Stimulated activated CD4-positive, alpha-beta T cell treated with anti-CD3 and anti-CD28 coated beads, Interleukin-1b, Interleukin-23, amount 100 ng/mL, for 4 hours (primary cell): ENCODE measurements at regions not wholly inside any gene's neighbourhood (a gene's known extent, or its start where the extent isn't known, plus 50 kb on each side); places are given as distances from the start of the nearest gene placed in this dataset.
"Not testable (repeated sequence)": the region's sequence is repeated elsewhere in the genome, so short reads cannot be mapped to it uniquely, and the experiment has no call there.

ENCODE experiments used
- DNase-seq, 2 donors: peaks; one replicate each; pipeline ENCODE4 v3.0.0-alpha.2; 2020; ENCODE audit warnings: low read depth in 2 of 2

DNA sequence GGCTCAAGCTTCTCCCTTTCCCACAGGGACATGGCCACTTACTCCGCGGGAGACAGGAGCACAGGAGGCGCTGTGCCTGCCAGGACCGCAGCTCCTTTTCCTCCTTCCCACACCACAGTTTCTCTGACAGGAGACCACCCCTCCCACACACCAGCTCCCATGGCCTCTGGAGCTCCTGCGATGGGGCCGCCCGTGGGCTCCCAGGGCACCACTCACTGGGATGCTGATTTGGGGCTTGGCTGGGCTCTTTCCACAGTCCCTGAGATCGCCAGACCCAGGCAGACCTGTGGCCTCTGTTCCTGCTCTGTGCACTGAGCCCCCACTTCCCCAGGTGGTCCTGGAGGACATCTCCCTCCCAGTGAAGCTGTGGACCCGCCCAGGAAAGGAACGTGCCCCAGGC, 226.9 kb upstream of the SHH start:
- DNase-seq, result no peak

DNA sequence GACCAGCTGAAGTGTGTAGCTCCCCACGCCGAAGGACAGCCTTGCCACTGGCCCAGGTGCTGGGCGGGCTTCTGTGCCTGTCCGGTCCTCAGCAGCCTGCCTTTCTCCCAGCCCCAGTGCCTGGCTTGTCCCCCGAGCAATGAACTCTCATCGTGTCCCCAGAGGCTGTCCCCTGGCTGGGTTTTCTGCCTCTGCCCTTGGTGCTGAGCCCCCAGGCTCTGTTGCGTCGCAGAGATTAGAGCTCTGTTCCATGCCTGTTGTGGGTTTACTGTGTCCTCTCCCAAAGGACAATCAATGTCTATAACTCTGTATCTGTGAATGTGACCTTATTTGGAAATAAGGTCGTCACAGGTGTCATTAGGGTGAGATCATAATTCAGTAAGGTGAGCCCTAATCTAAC, 226.1 kb upstream of the SHH start:
- DNase-seq, result no peak

DNA sequence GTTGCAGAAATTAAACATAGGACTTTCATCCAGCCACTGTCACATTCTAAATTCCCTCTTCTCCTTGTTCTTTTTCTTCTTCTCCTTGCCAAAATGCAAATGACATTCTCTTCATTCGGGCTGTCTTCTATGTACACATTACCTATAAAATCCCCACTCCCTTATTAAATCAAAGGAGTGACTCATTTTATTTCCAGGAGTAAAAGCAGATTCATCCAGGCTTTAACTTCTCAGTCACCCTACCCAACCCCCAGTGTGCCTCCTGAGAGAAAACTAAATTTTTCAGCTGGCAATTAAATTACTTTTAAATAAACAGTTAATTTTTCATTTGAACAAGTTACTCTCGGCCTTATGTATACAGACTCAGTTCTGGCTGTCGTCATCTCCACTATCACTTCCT, 223.9 kb upstream of the SHH start:
- no peak for DNase-seq

DNA sequence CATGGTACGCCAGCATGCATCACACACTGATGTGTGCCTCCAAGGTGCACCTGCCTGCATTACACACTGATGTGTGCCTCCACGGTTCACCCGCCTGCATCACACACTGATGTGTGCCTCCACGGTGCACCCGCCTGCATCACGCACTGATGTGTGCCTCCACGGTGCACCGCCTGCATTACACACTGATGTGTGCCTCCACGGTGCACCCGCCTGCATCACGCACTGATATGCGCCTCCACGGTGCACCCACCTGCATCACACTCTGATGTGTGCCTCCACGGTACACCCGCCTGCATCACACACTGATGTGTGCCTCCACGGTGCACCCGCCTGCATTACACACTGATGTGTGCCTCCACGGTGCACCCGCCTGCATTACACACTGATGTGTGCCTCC, 223.1 kb upstream of the SHH start:
- not testable (repeated sequence) for DNase-seq

DNA sequence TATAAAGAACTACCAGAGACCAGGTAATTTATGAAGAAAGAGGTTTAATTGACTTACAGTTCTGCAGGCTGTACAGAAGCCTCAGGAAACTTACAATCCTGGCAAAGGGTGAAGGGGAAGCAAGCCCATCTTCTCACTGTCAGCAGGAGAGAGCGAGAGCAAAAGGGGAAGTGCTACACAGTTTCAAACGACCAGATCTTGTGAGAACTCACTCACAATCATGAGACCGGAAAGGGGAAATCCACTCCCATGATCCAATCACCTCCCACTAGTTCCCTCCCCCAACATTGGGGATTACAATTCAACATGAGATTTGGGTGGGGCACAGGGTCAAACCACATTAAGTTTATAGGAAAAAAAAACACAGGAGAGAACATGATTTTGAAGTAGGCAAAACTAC, 222.1 kb upstream of the SHH start:
- no peak for DNase-seq

DNA sequence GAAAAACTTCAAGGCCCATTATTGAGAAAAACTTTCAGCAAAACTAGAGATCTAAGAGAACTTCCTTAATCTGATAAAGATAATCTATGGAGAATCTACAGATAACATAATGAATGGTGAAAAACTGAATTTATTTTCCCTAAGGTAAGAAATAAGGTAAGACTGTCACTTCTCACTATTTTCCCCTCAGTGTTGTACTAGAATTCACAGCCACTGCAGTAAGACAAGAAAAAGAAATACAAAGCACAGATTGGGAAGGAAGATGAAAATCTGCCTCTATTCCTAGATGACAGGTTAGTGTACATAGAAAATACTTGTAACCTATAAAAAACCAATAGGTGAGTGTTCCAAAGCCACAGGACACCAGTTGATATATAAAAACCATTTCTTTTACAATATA, 220.7 kb upstream of the SHH start:
- no peak for DNase-seq

DNA sequence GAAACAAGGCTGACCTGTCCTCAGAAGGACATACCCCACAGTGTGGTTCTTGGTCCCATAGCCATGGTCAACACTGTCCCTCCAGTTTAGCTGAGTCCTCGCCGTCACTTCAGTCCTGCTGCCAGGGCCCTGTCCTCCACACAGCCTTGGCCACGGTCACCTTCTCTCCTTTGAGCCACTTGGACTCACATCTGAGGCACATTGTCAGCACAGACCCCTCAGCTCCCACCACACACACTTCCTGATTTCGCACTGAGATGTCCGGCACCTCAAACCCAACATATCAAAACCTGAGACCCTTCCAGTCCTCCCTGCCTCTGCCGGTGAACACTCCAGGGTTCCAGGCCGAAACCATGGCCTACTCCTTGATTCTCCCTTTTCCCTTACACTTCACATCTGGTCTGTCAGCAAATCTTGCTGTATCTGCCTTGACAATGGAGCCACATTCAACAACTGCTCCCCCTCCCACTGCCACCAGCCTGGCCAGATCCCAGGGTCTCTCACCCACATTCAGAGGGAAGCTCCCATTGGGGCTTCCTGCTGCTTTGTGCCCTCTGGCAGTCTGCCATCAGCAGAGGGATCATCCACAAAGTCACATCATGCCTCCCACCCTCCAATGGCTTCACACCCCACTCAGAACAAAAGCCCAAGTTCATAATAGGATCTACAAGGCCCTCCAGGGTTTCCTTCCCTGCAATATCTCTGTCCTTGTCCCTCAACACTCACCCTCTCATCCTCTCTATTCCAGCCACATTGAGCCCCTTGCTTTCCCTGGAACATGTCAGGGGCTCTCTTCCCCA, 219.6 kb upstream of the SHH start:
- no peak for DNase-seq

DNA sequence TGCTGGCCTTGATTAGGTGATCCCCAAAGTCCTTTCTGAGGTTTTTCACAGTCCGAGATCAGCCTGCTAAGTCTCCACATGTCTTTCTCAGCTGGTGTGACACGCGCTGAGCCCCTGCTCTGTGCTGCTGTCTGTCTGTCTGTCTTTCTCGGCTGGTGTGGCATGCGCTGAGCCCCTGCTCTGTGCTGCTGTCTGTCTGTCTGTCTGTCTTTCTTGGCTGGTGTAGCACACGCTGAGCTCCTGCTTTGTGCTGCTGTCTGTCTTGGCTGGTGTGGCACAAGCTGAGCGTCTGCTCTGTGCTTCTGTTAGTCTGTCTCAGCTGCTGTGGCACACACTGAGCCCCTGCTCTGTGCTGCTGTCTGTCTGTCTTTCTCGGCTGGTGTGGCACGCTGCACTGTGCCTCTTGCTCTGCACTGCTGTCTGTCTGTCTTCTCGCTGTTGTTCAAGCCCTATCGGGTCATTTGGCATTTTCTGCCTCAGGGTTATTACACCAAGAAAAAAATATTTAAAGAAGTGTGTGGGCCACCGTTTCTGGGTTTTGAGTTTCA, 217.3 kb upstream of the SHH start:
- DNase-seq, result no peak

DNA sequence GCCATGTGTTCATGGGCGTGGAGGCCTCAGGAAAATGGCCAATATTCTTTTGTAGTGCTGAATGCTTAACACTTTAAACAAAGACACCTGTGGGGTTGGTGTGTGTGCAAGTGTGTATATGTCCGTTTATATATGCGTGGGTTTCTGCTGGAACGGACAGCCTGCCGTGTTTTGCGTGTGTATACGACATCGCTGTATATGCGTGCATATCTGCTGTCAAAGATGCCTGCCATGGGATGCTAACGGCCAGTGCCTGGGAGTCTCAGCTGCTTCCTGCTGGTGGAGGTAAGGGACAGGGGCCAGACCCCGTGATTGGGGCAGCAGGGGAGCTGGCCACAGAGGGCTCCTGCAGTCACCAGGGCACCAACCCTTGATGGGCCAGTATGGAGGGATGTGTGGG, 216.3 kb upstream of the SHH start:
- no peak for DNase-seq

DNA sequence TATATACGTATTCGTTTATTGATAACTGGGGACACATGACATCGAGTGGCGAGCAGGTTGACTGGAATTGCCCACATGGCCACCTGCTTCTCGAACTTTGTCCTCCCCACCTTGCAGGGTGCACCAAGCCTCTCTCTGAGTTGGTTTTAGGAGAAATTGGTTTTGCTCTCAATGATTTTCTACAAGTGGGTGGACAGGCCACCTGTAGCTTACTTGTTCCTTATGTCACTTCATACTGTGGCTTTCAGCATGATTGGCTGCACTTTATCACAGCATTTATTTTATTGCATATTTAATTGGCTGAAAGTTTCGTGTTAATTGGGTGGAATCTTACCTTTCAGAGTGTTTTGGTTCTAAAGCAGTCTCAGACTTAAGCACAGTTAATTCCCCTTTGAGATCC, 215.6 kb upstream of the SHH start:
- no peak for DNase-seq

DNA sequence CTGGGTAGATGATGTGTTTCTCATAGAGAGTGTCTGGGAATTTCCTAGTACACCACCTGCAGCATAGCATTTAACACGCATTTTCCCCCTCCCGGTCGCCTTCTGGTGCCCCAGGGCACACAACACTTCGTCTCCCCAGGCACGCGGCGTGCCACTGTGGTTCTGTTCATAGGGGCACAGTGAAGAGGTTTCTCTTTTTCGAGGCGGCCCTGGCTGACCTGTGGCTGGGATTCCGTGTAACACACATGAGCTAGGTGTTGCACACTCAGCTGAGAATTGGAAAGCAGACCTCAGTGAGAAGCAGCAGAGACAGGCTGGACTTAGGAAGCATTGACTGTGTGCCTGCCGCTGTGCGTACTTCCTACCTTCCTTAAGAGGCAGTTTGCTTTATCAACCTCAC, 214.3 kb upstream of the SHH start:
- DNase-seq, result no peak

DNA sequence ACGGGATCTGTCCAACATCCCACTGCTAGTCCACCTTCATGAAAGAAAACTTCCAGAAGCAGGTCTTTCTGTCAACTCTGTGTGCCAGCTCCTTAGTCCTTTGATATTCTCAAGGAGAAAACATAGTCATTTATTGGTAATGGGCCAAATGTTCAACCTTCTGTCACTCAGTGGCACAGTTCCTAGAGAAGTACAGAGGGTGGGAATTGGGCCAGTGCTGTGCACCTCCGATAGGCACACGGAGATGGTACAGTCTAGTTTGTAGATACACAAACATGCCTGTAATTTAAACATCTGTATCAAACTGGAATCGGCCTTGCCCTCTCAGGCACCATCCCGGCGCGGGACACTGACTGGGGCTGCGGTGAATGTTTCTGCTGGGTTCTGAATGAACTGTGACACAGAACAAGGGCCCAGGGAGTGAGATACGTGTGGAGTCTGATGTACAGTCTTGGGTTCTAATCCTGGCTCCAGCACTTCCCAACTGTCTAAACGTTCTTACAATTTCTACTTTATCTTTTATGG, 213.9 kb upstream of the SHH start:
- DNase-seq, result no peak

DNA sequence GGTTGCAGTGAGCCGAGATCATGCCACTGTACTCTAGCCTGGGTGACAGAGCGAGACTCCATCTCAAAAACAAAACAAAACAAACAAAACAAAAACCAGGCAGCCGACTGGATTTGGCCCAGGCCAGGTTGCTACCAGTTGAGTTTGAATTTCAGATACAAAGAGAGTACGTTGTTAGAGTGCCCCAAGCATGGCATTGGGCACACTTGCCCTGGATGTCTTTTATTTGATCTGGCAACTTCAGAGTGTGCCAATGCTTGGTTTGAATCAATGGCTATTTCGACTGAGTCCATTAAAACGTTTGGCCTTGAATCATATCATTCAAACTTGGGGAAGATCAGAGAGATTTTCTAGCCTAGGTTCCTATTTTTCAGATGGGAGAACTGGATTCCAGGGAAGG, 213.4 kb upstream of the SHH start:
- DNase-seq, result no peak

DNA sequence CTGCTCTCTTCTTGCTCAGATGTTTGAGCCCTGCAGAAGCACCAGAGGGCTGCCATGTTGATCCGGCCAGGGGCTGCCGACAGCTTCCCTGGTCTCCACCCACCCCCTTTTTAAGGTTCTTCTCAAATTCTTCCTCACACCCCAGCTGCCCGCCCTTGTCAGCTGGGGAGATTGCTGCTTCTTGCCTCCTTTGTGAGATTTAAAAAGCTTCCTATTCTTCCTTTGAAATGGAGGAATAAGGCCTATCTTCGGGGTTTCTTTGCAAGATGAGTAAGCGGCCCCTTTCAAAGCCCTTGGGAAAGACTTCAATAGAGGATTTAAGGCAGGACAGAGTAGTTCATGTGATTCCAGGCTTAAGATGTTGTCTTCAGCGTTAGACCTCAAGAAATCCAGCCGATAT, 211.9 kb upstream of the SHH start:
- DNase-seq, result no peak

DNA sequence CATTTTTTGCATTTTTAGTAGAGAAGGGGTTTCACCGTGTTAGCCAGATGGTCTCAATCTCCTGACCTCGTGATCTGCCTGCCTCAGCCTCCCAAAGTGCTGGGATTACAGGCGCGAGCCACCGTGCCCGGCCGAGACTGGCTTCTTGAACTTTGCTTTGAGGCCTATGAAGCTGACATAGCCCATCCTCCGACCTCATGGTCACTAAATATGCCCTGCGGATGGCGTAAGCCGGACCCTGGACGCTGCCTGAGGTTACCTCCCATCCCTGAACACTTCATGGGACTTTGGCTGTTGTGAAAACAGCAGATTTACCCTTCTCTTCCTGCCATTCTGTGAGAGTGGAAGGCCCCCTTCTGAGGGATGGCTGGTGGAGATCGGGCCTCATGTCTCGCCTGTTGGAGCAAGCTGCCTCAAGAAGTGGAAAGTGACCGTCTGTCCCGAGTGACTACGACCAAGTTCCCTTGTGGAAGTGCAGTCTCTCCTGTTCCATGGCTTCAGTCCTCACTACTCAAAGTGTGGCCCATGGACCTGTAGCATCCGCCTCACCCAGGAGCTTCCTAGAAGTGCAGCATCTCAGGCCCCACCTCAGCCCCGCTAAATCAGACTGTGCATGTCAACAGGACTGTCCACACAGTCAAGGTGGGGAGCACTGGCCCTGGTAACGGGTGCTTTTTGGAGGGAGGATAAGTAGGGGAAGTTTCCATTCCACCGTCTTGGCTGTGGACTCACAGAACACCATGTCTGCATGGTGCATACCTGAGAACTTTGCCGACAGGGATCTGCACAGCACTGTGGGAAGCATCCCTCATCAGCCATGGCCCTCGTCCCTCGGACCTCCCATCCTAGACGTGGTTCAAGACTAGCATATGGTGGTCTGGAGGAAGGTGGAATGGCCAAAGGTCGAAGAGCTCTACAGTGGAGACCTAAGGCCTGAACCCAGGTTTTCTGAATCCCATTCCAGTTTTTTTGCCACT, 210.5 kb upstream of the SHH start:
- DNase-seq, result no peak

DNA sequence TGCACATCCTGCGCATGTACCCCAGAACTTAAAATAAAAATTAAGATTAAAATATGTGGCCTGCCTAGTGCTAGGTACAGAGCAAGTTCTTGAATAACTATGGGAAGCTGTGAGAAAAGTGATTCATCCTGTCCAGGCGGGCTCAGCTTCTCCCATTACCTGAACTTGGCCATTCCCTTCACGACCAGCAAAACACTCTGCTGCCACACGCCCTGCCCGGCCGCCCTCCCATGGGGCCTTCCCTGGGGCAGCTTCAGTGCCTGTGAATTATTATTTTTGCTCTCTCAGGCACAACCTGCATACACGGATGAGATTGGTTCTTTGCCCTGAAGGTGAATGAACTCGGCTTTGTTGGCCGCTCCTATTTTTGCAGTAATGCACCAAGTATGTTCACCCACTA, 209.2 kb upstream of the SHH start:
- no peak for DNase-seq

DNA sequence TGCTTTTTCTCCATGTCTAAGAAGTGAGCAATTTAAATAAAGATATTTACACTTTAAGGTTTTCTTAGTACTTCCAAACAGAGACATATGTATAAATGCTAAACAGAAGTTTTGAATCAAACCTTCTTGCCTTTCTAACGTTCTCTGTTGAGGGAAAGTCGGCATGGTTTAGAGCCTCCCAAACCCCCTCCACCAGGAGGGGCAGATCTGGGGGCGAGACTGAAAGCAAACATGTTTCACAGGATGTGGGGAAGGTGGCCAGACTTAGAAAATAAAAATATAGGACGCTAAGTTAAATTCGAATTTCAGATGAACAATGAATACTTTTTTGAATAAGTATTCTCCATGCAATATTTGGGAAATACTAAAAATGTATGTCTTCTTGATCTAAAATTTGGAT, 208.3 kb upstream of the SHH start:
- no peak for DNase-seq

DNA sequence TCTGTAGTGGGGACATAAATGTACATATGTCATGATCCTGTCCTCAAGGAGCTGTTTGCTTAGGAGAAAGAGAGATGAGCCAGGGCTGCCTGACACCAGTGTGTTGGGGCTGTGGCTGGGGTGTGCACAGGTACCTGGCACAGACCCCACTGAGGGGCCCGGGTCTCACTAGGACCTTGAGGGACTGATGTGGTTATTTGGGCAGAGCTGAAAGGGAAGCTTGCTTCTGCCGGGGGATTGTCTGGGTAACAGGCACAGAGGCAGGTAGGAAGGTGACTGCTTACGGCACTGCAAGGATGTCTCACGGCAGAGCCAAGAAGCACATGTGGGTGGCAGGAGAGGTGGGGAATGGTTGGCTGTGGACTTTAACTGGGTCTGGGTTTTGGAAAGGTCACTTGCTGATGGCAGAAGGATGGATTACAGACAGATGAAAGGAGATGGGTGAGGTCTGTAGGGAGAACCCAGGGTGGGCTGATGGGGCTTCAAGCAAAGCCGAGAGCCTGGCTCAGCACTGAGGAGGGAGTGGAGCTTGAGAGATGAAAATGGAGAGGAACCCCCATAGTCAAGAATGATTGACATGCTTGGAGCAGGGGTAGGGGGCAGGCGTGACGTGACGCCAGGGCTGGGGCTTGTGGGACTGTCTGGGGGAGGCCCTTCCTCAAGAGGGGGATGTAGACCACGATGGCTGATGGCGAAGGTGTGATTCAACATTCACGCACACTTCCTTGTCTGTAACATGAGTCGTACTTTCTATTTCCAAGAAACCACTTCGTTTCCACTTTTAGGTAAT, 207.7 kb upstream of the SHH start:
- no peak for DNase-seq

DNA sequence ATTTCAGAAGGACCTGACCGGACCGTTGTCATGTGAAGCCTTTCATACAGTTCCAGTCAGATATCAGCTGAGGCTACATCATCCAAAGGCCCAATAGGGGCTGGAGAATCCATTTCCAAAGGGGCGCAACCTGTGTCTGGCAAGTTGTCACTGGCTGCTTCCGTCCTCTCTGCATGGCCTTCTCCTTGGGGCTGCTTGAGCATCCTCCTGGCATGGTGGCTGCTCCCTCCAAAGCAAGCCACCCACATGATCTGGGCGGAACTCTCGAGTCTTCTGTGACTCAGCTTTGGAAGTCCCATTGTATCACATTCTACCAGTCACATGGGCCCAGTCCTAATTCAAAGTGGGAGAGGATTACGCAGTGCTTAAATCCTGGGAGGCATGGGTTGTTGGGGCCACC, 207.0 kb upstream of the SHH start:
- no peak for DNase-seq

DNA sequence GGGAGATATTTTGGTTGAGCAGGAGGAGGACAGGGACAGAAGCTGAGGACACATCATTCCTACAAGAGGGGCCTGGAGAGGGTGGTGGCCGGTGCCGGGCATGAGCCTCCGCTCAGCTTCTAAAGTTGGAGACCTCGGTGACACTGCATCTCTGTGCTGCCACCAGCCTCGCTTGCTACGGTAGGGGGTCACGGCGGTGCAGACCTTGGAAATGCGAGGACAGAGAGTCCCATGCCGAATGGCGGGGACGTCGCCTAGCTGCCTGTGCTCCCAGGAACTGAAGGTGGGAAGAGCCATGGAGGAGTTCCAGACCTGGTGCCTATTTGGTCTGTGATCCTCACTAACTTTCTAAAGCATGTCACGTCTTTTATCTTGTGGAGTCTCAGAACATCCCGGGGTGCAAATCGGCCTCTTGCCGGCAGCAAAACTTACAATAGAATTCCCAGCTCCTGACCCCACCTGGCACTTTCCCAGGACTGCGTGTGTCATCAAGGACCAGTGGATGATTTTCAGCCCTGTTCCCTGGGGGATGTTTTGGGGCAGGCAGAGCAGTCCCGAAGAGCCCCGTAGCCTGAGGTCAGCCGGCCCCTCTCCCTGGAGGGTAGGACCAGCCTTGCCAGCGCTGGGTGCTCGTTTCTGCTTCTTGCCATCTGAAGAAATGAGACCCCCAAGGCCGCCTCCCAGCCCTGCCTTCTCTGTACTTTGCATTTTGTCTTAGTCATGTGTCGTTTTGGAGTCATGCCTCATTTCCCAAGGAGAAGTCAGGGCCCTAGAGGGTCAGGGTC, 205.8 kb upstream of the SHH start:
- DNase-seq, result no peak

DNA sequence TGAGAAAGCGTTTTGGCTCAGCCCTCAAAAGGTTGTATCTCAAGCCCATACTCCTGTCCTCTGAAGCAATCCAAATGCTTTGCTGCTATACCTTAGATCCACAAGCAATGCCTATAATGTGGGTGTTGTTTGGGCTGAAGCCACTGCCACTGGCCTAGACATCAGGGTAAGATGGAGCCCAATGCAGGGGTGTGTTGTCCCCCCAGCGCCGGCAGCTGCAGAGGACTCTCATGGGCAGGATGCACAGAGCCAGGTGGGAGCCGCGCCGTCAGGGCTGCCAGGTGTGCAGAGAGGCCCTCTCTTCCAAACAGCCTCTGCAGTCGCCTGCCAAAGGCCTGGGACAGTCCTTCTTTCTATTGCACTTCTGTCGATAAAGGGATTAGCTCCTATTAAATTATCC, 205.2 kb upstream of the SHH start:
- no peak for DNase-seq
